GM12872 (cell line): ENCODE measurements at regions not wholly inside any gene's neighbourhood (a gene's known extent, or its start where the extent isn't known, plus 50 kb on each side); places are given as distances from the start of the nearest gene placed in this dataset.

Experiments used
- CTCF ChIP-seq: IDR thresholded peaks from 3 replicates; pipeline ENCODE4 v1.5.1; 2011; ENCODE audit warnings: low read depth, mild to moderate bottlenecking, low read length, moderate library complexity; ENCODE audit not compliant: insufficient read depth

DNA sequence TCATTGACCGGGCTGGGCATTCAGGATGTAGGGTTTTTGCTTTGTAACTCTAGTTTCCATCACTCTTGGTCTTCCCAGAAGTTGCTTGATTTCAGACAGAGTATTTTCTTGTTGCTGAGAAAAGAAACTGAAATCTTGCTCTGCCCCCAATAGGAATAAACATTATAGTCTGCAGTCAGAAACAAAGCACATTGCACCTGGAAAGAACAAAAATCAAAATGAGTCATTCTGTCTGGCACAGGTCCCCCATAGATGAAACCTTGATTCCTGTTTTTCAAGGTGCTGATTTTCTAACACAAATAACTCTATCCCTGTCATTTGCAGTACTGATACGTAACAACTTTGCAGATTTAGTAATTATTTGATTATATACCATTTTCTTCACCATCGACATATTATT is 232.1 kb downstream of the FBXO4 start:
- no peak for TF ChIP-seq CTCF

- TF ChIP-seq CTCF = no peak
These were observed 238.0 kb downstream of the FBXO4 start for GRCh38 chr5:42163083-42163482.

GRCh38 chr5:42168091-42168670 is 243.1 kb downstream of the FBXO4 start:
- TF ChIP-seq CTCF = no peak

DNA sequence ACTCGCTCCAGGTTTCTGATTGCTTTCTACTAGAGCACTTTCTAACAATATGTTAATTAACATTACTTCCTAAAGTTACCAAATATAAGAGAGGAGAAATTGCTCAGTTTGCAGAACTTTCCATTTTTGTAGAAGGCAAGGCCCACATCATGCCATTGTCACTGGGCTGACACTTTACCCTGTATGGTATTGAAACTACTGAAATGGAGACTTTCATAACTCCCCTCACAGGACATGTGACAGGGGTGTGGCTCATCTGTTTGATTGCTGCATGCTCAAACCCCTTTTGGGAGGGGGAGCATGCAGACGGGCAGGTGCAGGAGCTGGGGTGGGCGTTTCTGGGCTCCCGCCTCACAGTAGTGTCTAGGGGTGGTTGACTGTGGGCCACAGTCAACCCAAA is 206.3 kb upstream of the GHR start:
- TF ChIP-seq CTCF = no peak

DNA sequence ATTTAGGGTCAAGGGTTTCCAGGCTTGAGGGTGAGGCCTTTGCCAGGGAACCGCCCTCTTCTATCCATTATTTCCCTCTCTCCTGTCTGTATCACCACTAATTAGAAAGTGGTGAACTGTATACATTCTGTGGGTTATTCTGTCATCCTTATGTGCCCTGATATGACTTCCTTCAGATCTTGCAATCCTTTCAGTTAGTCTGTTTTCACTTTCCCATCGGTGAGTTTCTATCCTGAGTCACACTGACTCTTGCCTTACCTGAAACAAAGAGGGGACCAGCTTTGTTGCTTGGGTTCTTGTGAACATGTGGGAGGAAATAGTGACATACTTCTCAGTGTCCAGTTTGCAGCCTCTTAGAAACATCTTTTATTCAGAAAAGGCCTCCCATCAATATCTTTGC is 205.4 kb upstream of the GHR start:
- no peak for TF ChIP-seq CTCF

DNA sequence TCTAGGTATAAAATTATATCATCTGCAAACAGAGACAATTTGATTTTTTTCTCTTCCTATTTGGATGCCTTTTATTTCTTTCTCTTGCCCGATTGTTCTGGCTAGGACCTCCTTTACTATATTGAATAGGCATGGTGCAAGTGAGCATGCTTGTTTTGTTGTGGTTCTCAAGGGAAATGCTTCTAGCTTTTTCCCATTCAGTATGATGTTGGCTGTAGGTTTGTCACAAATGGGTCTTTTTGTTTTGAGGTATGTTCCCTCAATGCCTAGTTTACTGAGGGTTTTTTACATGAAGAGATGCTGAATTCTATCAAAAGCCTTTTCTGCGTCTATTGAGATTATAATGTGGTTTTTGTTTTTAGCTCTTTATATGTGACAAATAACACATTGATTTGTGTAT is 198.2 kb upstream of the GHR start:
- no peak for TF ChIP-seq CTCF

- no peak for TF ChIP-seq CTCF
These were observed 195.0 kb upstream of the GHR start for GRCh38 chr5:42228279-42228678.

DNA sequence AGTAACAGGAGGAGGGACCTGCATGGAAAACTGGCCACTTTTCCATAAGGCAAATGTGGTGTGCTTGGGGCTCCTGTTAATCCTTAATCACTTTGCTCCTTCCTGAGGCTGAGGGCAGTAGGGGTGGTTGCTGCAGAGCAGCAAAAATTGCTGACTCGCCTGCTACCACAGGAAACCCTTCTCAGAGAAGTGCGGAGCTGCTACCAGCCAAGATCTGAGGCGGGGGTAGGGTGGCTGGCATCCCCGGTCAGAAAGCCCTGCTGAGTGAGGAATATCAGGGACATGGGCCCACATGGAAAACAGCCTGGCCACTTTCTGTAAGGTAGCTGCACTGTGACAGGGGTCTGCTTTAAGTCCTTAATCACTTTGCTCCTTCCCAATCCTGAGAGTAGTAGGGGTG is 192.4 kb upstream of the GHR start:
- TF ChIP-seq CTCF = no peak
